Gastrocnemius medialis (tissue), 4 donors: ENCODE measurements at regions not wholly inside any gene's neighbourhood (a gene's known extent, or its start where the extent isn't known, plus 50 kb on each side); places are given as distances from the start of the nearest gene placed in this dataset.

Experiments used
- ATAC-seq, 2 donors: fragments of 150-250 bp; one replicate each; pipeline ENCODE4 v1.9.1; 2016
- DNase-seq, 2 donors: peaks; one replicate each; pipeline ENCODE4 v3.0.0-alpha.2; 2019
- H3K27ac ChIP-seq, 4 donors: fragments of 200-600 bp; sonication (generic); 1 replicate in 1 of 4; 2 replicates in 3 of 4; pipeline ENCODE4 v1.5.1; 2016 to 2018; ENCODE audit warnings: mild to moderate bottlenecking in 2 of 4, moderate library complexity in 1 of 4
- H3K27me3 ChIP-seq, 3 donors: fragments of 200-600 bp; sonication (generic) in 2 of 3; 1 replicate in 1 of 3; 2 replicates in 2 of 3; pipeline versions ENCODE4 v1.5.1 to v1.6.0; 2016 to 2019; ENCODE audit warnings: mild to moderate bottlenecking in 1 of 3, moderate library complexity in 1 of 3
- H3K36me3 ChIP-seq, 2 donors: fragments of 200-600 bp; sonication (generic) in 1 of 2; one replicate each; pipeline ENCODE4 v1.5.1; 2017 to 2018
- H3K4me1 ChIP-seq, 2 donors: fragments of 200-600 bp; sonication (generic) in 1 of 2; one replicate each; pipeline ENCODE4 v1.5.1; 2016 to 2017; ENCODE audit warnings: mild to moderate bottlenecking in 2 of 2
- H3K4me3 ChIP-seq, 4 donors: fragments of 200-600 bp; sonication (generic) in 3 of 4; 1 replicate in 1 of 4; 2 replicates in 3 of 4; pipeline ENCODE4 v1.5.1; 2016 to 2019; ENCODE audit warnings: mild to moderate bottlenecking in 2 of 4
- H3K9me3 ChIP-seq, 3 donors: fragments of 200-600 bp; sonication (generic) in 2 of 3; 1 replicate in 1 of 3; 2 replicates in 2 of 3; pipeline ENCODE4 v1.5.1; 2016 to 2019
- POLR2A ChIP-seq, 2 donors: fragments of 450-650 bp; IDR thresholded peaks; one replicate each; pipeline ENCODE4 v1.6.1; 2017; ENCODE audit warnings: antibody characterized with exemption in 2 of 2, mild to moderate bottlenecking in 2 of 2, moderate library complexity in 2 of 2
- in situ Hi-C, 4 donors: fragments of 200-750 bp; cut with MboI; loops; one replicate each; pipeline versions ENCODE4 v1.15.0 to v1.8.0; 2017; ENCODE audit warnings: low sequenced_read_pairs in 4 of 4
- intact Hi-C: fragments of 100-400 bp; cut with DNase I; formaldehyde crosslinking; loops from one replicate; pipeline ENCODE4 v1.15.1; 2023; ENCODE audit warnings: low total_unique reads
- TF ChIP-seq, protein P1 (sequence below), 5 experiments: fragments of 450-650 bp in 3 of 5; fragments of 200-600 bp in 2 of 5; sonication (generic) in 2 of 5; IDR thresholded peaks in 4 of 5; conservative IDR thresholded peaks in 1 of 5; 1 replicate in 4 of 5; 2 replicates in 1 of 5; pipeline ENCODE4 v1.5.1; 2016 to 2019; ENCODE audit warnings: antibody characterized with exemption in 5 of 5, mild to moderate bottlenecking in 3 of 5, moderate library complexity in 3 of 5

DNA sequence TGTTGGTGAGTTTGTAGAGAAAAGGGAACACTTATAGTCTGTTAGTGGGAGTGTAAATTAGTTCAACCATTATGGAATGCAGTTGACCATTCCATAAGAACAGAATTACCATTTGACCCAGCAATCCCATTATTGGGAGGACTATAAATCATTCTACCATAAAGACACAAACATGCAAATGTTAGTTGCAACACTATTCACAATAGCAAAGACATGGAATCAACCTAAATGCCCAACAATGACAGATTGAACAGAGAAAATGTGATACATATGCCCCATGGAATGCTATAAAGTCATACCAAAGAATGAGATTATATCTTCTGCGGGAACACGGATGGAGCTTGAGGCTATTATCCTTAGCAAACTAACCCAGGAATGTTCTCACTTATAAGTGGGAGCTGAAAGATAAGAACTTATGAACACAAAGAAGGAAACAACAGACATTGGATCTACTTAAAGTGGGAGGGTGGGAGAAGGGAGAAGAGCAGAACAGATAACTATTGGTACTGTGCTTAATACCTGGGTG lies 1819.2 kb upstream of the ADGRL3 start:
- intact Hi-C loops (no loop called here), in situ Hi-C loops (no loop called here)
- DNase-seq (no peak), ATAC-seq (no peak)
- no peaks in the 10 kb centered on the region for H3K36me3 ChIP-seq
- H3K27me3 ChIP-seq: no peaks in the 10 kb centered on the region
- no peak for TF ChIP-seq POLR2A (IDR thresholded peaks at IDR 0.05)
- no peak overlapping the region for H3K27ac ChIP-seq
- H3K4me1 ChIP-seq: no peaks in the 10 kb centered on the region
- H3K9me3 ChIP-seq: no peaks in the 10 kb centered on the region
- H3K4me3 ChIP-seq: no peak overlapping the region

DNA sequence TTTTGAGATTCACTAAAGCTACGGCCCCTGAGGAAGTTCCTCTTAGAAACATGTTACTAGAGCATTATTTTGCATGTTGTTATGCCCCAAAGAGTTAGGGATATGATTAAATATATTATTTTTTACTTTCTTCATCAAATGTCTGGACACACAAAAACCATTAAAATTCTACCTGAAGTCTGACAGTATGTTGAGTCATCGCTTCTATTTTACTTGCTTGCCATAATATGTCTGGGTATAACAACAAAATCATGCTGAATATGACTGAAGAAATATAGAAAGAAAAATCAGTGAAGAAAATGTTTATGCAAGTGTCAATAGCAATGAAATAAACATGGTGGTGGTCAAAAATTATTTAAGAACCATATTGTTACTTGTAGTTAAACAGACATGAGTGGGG lies 1818.5 kb upstream of the ADGRL3 start:
- Histone ChIP-seq H3K36me3 (no peaks in the 10 kb centered on the region), H3K27me3 (no peaks in the 10 kb centered on the region), H3K27ac (no peak overlapping the region), H3K4me3 (no peak overlapping the region), H3K9me3 (no peaks in the 10 kb centered on the region), H3K4me1 (no peaks in the 10 kb centered on the region)
- no peak for ATAC-seq
- intact Hi-C loops (no loop called here), in situ Hi-C loops (no loop called here)
- TF ChIP-seq, protein P1, sequence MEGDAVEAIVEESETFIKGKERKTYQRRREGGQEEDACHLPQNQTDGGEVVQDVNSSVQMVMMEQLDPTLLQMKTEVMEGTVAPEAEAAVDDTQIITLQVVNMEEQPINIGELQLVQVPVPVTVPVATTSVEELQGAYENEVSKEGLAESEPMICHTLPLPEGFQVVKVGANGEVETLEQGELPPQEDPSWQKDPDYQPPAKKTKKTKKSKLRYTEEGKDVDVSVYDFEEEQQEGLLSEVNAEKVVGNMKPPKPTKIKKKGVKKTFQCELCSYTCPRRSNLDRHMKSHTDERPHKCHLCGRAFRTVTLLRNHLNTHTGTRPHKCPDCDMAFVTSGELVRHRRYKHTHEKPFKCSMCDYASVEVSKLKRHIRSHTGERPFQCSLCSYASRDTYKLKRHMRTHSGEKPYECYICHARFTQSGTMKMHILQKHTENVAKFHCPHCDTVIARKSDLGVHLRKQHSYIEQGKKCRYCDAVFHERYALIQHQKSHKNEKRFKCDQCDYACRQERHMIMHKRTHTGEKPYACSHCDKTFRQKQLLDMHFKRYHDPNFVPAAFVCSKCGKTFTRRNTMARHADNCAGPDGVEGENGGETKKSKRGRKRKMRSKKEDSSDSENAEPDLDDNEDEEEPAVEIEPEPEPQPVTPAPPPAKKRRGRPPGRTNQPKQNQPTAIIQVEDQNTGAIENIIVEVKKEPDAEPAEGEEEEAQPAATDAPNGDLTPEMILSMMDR (IDR thresholded peaks at IDR 0.05 in 4 of 5, conservative IDR thresholded peaks at IDR 0.05 in 1 of 5): no peak
- no peak for TF ChIP-seq POLR2A (IDR thresholded peaks at IDR 0.05)
- DNase-seq: no peak

DNA sequence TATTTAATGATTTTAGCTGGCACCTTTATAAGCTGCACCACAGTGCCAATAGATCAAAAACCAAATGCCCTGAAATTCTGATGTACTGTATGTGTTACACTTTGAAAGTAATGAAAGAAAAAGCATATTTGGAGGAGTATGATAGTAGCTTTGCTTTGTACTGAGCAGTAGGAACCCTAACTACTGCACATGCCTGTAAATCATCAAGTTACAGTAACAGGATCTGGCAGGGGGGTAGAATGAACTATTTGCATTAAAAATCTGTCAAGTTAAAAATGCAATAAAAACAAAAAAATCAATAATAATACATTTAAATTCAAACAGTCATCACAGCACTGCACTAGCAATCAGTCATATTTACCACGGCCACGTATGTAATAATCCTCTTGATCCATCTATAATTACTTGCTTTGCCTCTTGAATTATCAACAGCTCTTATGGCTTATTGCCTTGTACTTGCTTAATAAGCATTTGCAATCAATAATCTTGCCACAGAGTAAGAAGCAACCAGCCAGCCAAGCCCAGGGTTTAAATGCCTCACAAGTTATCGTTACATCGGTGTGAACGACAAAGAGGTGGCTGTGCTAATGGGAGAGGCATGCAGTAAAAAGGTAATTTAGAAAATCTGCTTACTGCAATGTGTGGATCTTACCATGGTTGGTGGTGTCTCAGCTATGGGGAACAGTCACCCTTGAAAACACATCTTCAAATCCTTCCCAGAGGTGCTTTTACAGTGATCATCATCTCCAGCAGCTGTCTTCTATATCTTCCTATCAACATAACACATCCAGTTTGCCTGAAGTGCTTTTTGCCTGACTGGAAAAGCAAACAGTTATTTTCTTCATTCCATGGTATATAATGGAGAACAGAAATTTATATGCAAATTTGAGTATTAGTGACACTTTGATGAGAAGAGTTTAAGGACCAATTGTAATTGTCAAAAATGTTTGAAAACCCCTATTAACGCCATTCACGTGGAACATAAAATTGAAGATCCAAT lies 1812.1 kb upstream of the ADGRL3 start:
- DNase-seq: no peak
- H3K27ac ChIP-seq: no peak overlapping the region
- H3K36me3 ChIP-seq: no peaks in the 10 kb centered on the region
- TF ChIP-seq POLR2A (IDR thresholded peaks at IDR 0.05): no peak
- TF ChIP-seq, protein P1 (IDR thresholded peaks at IDR 0.05 in 4 of 5, conservative IDR thresholded peaks at IDR 0.05 in 1 of 5): no peak
- ATAC-seq: no peak
- no peak overlapping the region for H3K4me3 ChIP-seq
- intact Hi-C loops: no loop called here
- in situ Hi-C loops: no loop called here
- H3K27me3 ChIP-seq: no peaks in the 10 kb centered on the region
- no peaks in the 10 kb centered on the region for H3K9me3 ChIP-seq
- no peaks in the 10 kb centered on the region for H3K4me1 ChIP-seq

DNA sequence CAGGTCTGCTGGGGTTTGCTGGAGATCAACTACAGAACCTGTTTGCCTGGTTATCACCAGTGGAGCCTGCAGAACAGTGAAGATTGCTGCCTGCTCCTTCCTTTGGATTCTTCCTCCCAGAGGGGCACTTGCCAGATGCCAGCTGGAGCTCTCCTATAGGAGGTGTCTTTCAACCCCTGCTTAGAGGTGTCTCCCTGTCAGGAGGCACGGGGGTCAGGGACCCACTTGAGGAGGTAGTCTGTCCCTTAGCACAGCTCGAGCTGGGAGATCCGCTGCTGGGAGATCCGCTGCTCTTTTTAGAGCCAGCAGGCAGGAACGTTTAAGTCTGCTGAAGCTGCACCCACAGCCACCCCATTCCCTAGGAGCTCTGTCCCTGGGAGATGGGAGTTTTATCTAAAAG lies 1806.3 kb upstream of the ADGRL3 start:
- no peaks in the 10 kb centered on the region for H3K36me3 ChIP-seq
- in situ Hi-C loops: no loop called here
- no peak overlapping the region for H3K4me3 ChIP-seq
- no peaks in the 10 kb centered on the region for H3K27me3 ChIP-seq
- intact Hi-C loops: no loop called here
- no peak for DNase-seq
- H3K27ac ChIP-seq: no peak overlapping the region
- H3K9me3 ChIP-seq: no peaks in the 10 kb centered on the region
- ATAC-seq: no peak
- TF ChIP-seq, protein P1 (IDR thresholded peaks at IDR 0.05 in 4 of 5, conservative IDR thresholded peaks at IDR 0.05 in 1 of 5): no peak
- no peak for TF ChIP-seq POLR2A (IDR thresholded peaks at IDR 0.05)
- no peaks in the 10 kb centered on the region for H3K4me1 ChIP-seq

DNA sequence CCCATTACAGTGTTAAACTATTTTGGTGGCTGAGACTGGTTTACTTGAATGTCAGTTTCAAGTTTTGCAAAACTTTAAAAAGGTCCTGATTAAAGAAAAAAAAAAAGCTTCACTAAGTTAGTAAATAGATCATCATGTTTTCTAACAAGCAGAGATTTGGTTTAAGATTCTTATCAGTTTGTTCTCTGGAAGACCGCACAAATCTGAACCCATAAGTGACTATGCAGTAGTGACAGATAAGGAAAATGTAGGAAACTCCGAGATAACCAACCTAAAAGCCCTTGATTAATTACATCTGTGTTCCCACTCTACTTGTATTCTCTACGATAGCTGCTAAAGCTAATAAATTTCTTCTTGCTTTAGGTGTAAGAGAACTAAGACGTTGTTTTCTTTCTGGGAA lies 1799.8 kb upstream of the ADGRL3 start:
- no peak for TF ChIP-seq POLR2A (IDR thresholded peaks at IDR 0.05)
- TF ChIP-seq, protein P1 (IDR thresholded peaks at IDR 0.05 in 4 of 5, conservative IDR thresholded peaks at IDR 0.05 in 1 of 5): no peak

More for the DNA sequence above, 1799.8 kb upstream of the ADGRL3 start:
- H3K27me3 ChIP-seq: no peaks in the 10 kb centered on the region
- DNase-seq (no peak), ATAC-seq (no peak)
- no peaks in the 10 kb centered on the region for H3K9me3 ChIP-seq
- no peaks in the 10 kb centered on the region for H3K4me1 ChIP-seq
- H3K4me3 ChIP-seq: no peak overlapping the region
- H3K27ac ChIP-seq: no peak overlapping the region
- intact Hi-C loops (no loop called here), in situ Hi-C loops (no loop called here)
- H3K36me3 ChIP-seq: no peaks in the 10 kb centered on the region
